HCT116 (cell line): ENCODE measurements at regions not wholly inside any gene's neighbourhood (a gene's known extent, or its start where the extent isn't known, plus 50 kb on each side); places are given as distances from the start of the nearest gene placed in this dataset.

Source experiments
- ATF3 ChIP-seq: IDR thresholded peaks from 2 replicates; pipeline ENCODE4 v1.6.1; 2012
- CEBPB ChIP-seq: IDR thresholded peaks from 2 replicates; pipeline ENCODE4 v1.6.1; 2012; ENCODE audit warnings: low read depth
- CTCF ChIP-seq, 3 experiments: fragments of 200-600 bp in 1 of 3; sonication (generic) in 1 of 3; IDR thresholded peaks in 2 of 3; conservative IDR thresholded peaks in 1 of 3; 2 replicates each; pipeline ENCODE4 v1.5.1; 2012 to 2017; ENCODE audit warnings: low read depth in 2 of 3, low read length in 2 of 3, antibody characterized with exemption in 1 of 3, borderline replicate concordance in 1 of 3, control low read depth in 1 of 3, mild to moderate bottlenecking in 1 of 3, mixed read lengths in 1 of 3, mixed run types in 1 of 3, moderate library complexity in 1 of 3; ENCODE audit not compliant: insufficient read depth in 1 of 3
- EZH2 ChIP-seq: fragments of 200-600 bp; sonication (generic); IDR thresholded peaks from 2 replicates; pipeline ENCODE4 v1.6.1; 2017; ENCODE audit warnings: antibody characterized with exemption, mixed run types
- EZH2phosphoT487 ChIP-seq: fragments of 200-600 bp; IDR thresholded peaks from 2 replicates; pipeline ENCODE4 v1.6.1; 2018; ENCODE audit warnings: antibody characterized with exemption, borderline replicate concordance
- FOSL1 ChIP-seq: IDR thresholded peaks from 2 replicates; pipeline ENCODE4 v1.6.1; 2012; ENCODE audit warnings: low read depth
- JUND ChIP-seq: IDR thresholded peaks from 2 replicates; pipeline ENCODE4 v1.6.1; 2012
- POLR2A ChIP-seq: IDR thresholded peaks from 2 replicates; pipeline ENCODE4 v1.7.0; 2011; ENCODE audit warnings: borderline replicate concordance; ENCODE audit not compliant: insufficient read depth, insufficient read length; ENCODE audit errors: extremely low read depth
- POLR2AphosphoS5 ChIP-seq: IDR thresholded peaks from 2 replicates; pipeline ENCODE4 v1.6.1; 2011; ENCODE audit warnings: mild to moderate bottlenecking, low read depth, low read length, moderate library complexity
- SP1 ChIP-seq: IDR thresholded peaks from 2 replicates; pipeline ENCODE4 v1.6.1; 2012; ENCODE audit warnings: low read depth
- YY1 ChIP-seq: IDR thresholded peaks from 2 replicates; pipeline ENCODE4 v1.6.1; 2011; ENCODE audit warnings: low read length, low read depth, moderate library complexity, mild to moderate bottlenecking; ENCODE audit not compliant: insufficient replicate concordance; ENCODE audit errors: extremely low read depth
- ZNF274 ChIP-seq: fragments of 200-500 bp; sonication (Bioruptor generic); IDR thresholded peaks from 2 replicates; pipeline ENCODE4 v1.6.1; 2014; ENCODE audit warnings: mild to moderate bottlenecking, low read depth, low read length, inconsistent platforms
- TF ChIP-seq, protein P1 (sequence below): IDR thresholded peaks from 2 replicates; pipeline ENCODE4 v1.6.1; 2012; ENCODE audit warnings: low read depth
- TF ChIP-seq, protein P2 (sequence below): IDR thresholded peaks from 2 replicates; pipeline ENCODE4 v1.6.1; 2012

DNA sequence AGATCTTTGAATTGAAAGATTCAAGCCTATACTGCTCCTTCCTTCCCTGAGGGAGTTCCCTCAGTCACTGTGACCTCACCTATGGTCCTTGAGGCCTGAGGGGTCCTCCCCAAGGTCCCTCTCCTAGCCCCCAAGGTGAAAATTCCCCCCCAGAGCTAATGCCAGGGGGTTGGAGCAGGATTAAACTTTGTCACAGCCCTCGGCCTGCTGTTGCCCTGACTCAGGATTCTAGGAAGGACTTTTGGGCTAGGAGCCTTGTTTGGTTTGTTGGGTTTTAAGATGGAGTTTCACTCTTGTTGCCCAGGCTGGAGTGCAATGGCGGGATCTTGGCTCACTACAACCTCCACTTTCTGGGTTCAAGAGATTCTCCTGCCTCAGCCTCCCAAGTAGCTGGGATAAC is 123.2 kb downstream of the C5orf15 start:
- TF ChIP-seq CTCF (IDR thresholded peaks at IDR 0.05 in 2 of 3, conservative IDR thresholded peaks at IDR 0.05 in 1 of 3; ENCODE audit: borderline replicate concordance in 1 of 3, insufficient read depth in 1 of 3, low read depth in 2 of 3, low read length in 2 of 3) (no peak), POLR2AphosphoS5 (no peak), CEBPB (no peak), EZH2phosphoT487 (no peak), ZNF274 (no peak), POLR2A (no peak), EZH2 (no peak), ATF3 (no peak), JUND (no peak), YY1 (no peak), SP1 (no peak), FOSL1 (no peak)
- TF ChIP-seq, protein P1, sequence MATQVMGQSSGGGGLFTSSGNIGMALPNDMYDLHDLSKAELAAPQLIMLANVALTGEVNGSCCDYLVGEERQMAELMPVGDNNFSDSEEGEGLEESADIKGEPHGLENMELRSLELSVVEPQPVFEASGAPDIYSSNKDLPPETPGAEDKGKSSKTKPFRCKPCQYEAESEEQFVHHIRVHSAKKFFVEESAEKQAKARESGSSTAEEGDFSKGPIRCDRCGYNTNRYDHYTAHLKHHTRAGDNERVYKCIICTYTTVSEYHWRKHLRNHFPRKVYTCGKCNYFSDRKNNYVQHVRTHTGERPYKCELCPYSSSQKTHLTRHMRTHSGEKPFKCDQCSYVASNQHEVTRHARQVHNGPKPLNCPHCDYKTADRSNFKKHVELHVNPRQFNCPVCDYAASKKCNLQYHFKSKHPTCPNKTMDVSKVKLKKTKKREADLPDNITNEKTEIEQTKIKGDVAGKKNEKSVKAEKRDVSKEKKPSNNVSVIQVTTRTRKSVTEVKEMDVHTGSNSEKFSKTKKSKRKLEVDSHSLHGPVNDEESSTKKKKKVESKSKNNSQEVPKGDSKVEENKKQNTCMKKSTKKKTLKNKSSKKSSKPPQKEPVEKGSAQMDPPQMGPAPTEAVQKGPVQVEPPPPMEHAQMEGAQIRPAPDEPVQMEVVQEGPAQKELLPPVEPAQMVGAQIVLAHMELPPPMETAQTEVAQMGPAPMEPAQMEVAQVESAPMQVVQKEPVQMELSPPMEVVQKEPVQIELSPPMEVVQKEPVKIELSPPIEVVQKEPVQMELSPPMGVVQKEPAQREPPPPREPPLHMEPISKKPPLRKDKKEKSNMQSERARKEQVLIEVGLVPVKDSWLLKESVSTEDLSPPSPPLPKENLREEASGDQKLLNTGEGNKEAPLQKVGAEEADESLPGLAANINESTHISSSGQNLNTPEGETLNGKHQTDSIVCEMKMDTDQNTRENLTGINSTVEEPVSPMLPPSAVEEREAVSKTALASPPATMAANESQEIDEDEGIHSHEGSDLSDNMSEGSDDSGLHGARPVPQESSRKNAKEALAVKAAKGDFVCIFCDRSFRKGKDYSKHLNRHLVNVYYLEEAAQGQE = no peak
- TF ChIP-seq, protein P2, sequence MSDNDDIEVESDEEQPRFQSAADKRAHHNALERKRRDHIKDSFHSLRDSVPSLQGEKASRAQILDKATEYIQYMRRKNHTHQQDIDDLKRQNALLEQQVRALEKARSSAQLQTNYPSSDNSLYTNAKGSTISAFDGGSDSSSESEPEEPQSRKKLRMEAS = no peak
